SK-N-SH treated with all-trans-retinoic acid at 6 μM for 48 hours (cell line): ENCODE measurements at regions not wholly inside any gene's neighbourhood (a gene's known extent, or its start where the extent isn't known, plus 50 kb on each side); places are given as distances from the start of the nearest gene placed in this dataset.

ENCODE experiments used
- ARNTL ChIP-seq: fragments of 450-650 bp; formaldehyde crosslinking; IDR thresholded peaks from 2 replicates; pipeline ENCODE4 v1.5.0; 2020; ENCODE audit warnings: low read depth, mild to moderate bottlenecking, moderate library complexity, borderline replicate concordance
- BACH2 ChIP-seq: fragments of 250-450 bp; sonication (Bioruptor Pico); IDR thresholded peaks from 2 replicates; pipeline ENCODE4 v1.9.0; 2021; ENCODE audit warnings: mild to moderate bottlenecking, borderline replicate concordance
- GLIS3 ChIP-seq: fragments of 250-450 bp; sonication (Bioruptor Pico); IDR thresholded peaks from 2 replicates; pipeline ENCODE4 v1.5.0; 2020; ENCODE audit warnings: mild to moderate bottlenecking, moderate library complexity
- OSR1 ChIP-seq: fragments of 250-450 bp; sonication (Bioruptor Pico); IDR thresholded peaks from 2 replicates; pipeline ENCODE4 v1.8.0; 2022; ENCODE audit warnings: moderate library complexity, mild to moderate bottlenecking, inconsistent platforms
- PPARA ChIP-seq: fragments of 250-450 bp; sonication (Bioruptor Pico); IDR thresholded peaks from 2 replicates; pipeline ENCODE4 v1.5.0; 2020; ENCODE audit warnings: mild to moderate bottlenecking, borderline replicate concordance
- RARB ChIP-seq: fragments of 250-450 bp; sonication (Bioruptor Pico); IDR thresholded peaks from 2 replicates; pipeline ENCODE4 v1.8.0; 2021; ENCODE audit warnings: mild to moderate bottlenecking, moderate library complexity
- ZFP3 ChIP-seq: fragments of 250-450 bp; sonication (Bioruptor Pico); IDR thresholded peaks from 2 replicates; pipeline ENCODE4 v1.5.0; 2020; ENCODE audit warnings: mild to moderate bottlenecking, moderate library complexity
- TF ChIP-seq, protein P1 (sequence below): fragments of 250-450 bp; sonication (Bioruptor Pico); IDR thresholded peaks from 2 replicates; pipeline ENCODE4 v1.5.1; 2020; ENCODE audit warnings: low read depth, mild to moderate bottlenecking, moderate library complexity
- TF ChIP-seq, protein P2 (sequence below): fragments of 250-450 bp; sonication (Bioruptor Pico); IDR thresholded peaks from 2 replicates; pipeline ENCODE4 v1.5.0; 2020; ENCODE audit warnings: mild to moderate bottlenecking, moderate library complexity
- TF ChIP-seq, protein P3 (sequence below): fragments of 250-450 bp; sonication (Bioruptor Pico); IDR thresholded peaks from 2 replicates; pipeline ENCODE4 v1.8.0; 2020; ENCODE audit warnings: mild to moderate bottlenecking, moderate library complexity, borderline replicate concordance

DNA sequence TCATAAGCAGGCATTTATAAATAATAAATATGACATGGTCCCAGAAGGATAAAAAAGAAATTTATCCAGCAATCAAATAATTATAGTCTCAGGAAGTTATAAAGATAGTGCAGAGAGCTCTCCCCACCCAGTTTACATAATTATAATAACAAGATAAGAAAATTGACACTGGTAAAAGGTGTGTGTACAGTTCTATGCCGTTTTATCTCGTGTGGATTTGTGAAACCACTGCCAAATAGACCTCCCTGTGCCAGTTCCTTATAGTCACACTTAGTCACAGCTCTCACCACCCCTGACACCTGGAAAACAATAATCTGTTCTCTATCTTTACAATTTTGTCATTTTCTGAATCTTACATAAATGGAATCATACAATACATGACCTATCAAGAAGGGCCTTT is 320.1 kb downstream of the KBTBD8 start:
- TF ChIP-seq RARB (CRISPR knock-in tag) (no peak), ZFP3 (CRISPR knock-in tag) (no peak), OSR1 (CRISPR knock-in tag) (no peak), GLIS3 (CRISPR knock-in tag) (no peak), PPARA (CRISPR knock-in tag) (no peak), ARNTL (CRISPR knock-in tag) (no peak), BACH2 (no peak)
- TF ChIP-seq, protein P1, sequence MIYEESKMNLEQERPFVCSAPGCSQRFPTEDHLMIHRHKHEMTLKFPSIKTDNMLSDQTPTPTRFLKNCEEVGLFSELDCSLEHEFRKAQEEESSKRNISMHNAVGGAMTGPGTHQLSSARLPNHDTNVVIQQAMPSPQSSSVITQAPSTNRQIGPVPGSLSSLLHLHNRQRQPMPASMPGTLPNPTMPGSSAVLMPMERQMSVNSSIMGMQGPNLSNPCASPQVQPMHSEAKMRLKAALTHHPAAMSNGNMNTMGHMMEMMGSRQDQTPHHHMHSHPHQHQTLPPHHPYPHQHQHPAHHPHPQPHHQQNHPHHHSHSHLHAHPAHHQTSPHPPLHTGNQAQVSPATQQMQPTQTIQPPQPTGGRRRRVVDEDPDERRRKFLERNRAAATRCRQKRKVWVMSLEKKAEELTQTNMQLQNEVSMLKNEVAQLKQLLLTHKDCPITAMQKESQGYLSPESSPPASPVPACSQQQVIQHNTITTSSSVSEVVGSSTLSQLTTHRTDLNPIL, result no peak
- TF ChIP-seq, protein P2, sequence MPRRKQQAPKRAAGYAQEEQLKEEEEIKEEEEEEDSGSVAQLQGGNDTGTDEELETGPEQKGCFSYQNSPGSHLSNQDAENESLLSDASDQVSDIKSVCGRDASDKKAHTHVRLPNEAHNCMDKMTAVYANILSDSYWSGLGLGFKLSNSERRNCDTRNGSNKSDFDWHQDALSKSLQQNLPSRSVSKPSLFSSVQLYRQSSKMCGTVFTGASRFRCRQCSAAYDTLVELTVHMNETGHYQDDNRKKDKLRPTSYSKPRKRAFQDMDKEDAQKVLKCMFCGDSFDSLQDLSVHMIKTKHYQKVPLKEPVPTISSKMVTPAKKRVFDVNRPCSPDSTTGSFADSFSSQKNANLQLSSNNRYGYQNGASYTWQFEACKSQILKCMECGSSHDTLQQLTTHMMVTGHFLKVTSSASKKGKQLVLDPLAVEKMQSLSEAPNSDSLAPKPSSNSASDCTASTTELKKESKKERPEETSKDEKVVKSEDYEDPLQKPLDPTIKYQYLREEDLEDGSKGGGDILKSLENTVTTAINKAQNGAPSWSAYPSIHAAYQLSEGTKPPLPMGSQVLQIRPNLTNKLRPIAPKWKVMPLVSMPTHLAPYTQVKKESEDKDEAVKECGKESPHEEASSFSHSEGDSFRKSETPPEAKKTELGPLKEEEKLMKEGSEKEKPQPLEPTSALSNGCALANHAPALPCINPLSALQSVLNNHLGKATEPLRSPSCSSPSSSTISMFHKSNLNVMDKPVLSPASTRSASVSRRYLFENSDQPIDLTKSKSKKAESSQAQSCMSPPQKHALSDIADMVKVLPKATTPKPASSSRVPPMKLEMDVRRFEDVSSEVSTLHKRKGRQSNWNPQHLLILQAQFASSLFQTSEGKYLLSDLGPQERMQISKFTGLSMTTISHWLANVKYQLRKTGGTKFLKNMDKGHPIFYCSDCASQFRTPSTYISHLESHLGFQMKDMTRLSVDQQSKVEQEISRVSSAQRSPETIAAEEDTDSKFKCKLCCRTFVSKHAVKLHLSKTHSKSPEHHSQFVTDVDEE (CRISPR knock-in tag), result no peak
- TF ChIP-seq, protein P3, sequence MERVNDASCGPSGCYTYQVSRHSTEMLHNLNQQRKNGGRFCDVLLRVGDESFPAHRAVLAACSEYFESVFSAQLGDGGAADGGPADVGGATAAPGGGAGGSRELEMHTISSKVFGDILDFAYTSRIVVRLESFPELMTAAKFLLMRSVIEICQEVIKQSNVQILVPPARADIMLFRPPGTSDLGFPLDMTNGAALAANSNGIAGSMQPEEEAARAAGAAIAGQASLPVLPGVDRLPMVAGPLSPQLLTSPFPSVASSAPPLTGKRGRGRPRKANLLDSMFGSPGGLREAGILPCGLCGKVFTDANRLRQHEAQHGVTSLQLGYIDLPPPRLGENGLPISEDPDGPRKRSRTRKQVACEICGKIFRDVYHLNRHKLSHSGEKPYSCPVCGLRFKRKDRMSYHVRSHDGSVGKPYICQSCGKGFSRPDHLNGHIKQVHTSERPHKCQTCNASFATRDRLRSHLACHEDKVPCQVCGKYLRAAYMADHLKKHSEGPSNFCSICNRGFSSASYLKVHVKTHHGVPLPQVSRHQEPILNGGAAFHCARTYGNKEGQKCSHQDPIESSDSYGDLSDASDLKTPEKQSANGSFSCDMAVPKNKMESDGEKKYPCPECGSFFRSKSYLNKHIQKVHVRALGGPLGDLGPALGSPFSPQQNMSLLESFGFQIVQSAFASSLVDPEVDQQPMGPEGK (CRISPR knock-in tag), result no peak
